ENCODE measurements at regions not wholly inside any gene's neighbourhood (a gene's known extent, or its start where the extent isn't known, plus 50 kb on each side); places are given as distances from the start of the nearest gene placed in this dataset.

- no peak overlapping the region for H3K4me3 ChIP-seq (ENCODE audit: low read length)
- no peaks in the 10 kb centered on the region for H3K9me3 ChIP-seq (ENCODE audit: insufficient read depth, low read depth, low read length)
- no peak overlapping the region for H3K27ac ChIP-seq (ENCODE audit: low read depth, low read length)
- H3K27me3 ChIP-seq (ENCODE audit: insufficient read depth, low read length), result no peaks in the 10 kb centered on the region
- H3K9ac ChIP-seq (ENCODE audit: low read depth, low read length), result no peak overlapping the region
- 91% methylated on average over 4 of the region's 4 CpGs for WGBS
- peaks cover 7% of the 10 kb centered on the region; the same call in 1 of the 2 replicates for H3K4me1 ChIP-seq (ENCODE audit: insufficient read depth, low read length)
- no peaks in the 10 kb centered on the region for H3K36me3 ChIP-seq (ENCODE audit: insufficient read depth, low read length)
Observed at GRCh38 chr20:40434122-40434521, 254.9 kb downstream of the MAFB start.

DNA sequence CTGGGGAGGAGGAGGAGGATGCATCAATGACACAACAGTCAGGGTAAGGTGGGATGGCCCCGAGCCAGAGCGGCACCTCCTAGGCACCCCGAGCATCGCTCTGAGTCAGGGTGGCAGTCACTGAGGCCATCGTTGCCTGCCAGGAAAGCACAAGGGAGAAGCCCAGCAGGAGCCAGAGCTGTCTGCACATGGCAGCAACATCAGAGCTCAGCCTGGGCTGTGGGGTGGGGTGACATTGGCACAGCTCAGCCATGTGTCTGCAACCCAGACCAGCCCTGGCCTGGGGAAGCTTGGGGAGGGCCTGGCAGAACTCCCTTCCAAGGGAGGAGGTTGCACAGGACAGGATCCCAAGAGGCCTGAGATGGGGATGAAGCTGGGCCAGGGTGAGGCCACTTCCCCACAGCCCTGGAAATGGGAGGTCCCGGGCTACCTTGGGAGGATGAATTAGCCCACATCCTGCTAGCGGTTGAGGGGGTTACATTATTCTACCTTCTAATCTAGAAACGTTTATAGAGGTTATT lies 255.6 kb downstream of the MAFB start:
- 89% methylated on average over 6 of the region's 8 CpGs for WGBS
- Histone ChIP-seq H3K4me3 (ENCODE audit: low read length) (no peak overlapping the region), H3K9me3 (ENCODE audit: insufficient read depth, low read depth, low read length) (no peaks in the 10 kb centered on the region), H3K27me3 (ENCODE audit: insufficient read depth, low read length) (no peaks in the 10 kb centered on the region), H3K27ac (ENCODE audit: low read depth, low read length) (no peak overlapping the region), H3K4me1 (ENCODE audit: insufficient read depth, low read length) (peaks cover 7% of the 10 kb centered on the region; the same call in 1 of the 2 replicates), H3K9ac (ENCODE audit: low read depth, low read length) (no peak overlapping the region), H3K36me3 (ENCODE audit: insufficient read depth, low read length) (no peaks in the 10 kb centered on the region)

DNA sequence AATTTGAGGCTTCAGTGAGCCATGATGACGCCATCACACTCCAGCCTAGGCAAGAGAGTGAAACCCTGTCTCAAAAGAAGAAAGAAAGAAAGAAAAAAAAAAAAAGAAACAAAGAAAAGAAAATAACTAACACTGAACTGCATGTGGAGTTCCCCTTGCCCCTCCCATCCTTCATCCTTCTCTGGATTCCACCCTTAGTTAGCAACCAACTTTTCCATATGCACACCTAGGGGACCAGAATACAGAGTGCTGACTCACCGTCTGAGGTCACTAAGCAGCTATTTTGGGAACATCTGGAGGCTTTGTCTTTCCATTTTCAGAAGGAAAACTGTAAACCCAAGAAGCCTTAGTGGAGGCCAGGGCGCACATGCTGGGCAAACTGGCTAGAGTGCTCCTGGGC lies 257.4 kb downstream of the MAFB start:
- Histone ChIP-seq H3K27me3 (ENCODE audit: insufficient read depth, low read length) (no peaks in the 10 kb centered on the region), H3K9ac (ENCODE audit: low read depth, low read length) (no peak overlapping the region), H3K27ac (ENCODE audit: low read depth, low read length) (no peak overlapping the region), H3K4me1 (ENCODE audit: insufficient read depth, low read length) (peaks cover 7% of the 10 kb centered on the region; the same call in 1 of the 2 replicates), H3K36me3 (ENCODE audit: insufficient read depth, low read length) (no peaks in the 10 kb centered on the region), H3K4me3 (ENCODE audit: low read length) (no peak overlapping the region), H3K9me3 (ENCODE audit: insufficient read depth, low read depth, low read length) (no peaks in the 10 kb centered on the region)
- WGBS, result 80% methylated on average over 3 of the region's 3 CpGs

GRCh38 chr20:40431112-40431511 lies 257.9 kb downstream of the MAFB start:
- no peak overlapping the region for H3K4me3 ChIP-seq (ENCODE audit: low read length)

DNA sequence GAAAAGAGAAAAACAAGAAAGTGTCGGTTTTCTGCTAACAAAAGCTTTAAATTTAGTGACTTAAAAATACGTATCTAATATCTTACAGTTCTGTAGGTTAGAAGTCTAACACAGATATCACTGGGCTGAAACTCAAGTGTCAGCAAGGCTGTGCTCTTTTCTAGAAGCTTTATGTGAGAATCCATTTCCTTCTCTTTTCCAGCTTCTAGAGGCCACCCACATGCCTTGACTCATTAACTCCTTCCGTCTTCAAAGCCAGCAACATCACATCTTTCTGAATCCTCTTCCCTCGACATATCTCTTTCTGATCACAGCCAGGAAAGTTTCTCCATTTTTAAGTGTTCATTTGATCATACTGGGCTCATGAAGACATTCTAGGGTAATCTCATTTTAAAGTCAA lies 262.0 kb downstream of the MAFB start:
- H3K9ac ChIP-seq (ENCODE audit: low read depth, low read length), result no peak overlapping the region
- H3K9me3 ChIP-seq (ENCODE audit: insufficient read depth, low read depth, low read length), result no peaks in the 10 kb centered on the region
- 94% methylated on average over 4 of the region's 4 CpGs for WGBS
- H3K4me1 ChIP-seq (ENCODE audit: insufficient read depth, low read length), result peaks cover 6% of the 10 kb centered on the region; the same call in 1 of the 2 replicates
- no peak overlapping the region for H3K4me3 ChIP-seq (ENCODE audit: low read length)
- no peaks in the 10 kb centered on the region for H3K36me3 ChIP-seq (ENCODE audit: insufficient read depth, low read length)
- no peak overlapping the region for H3K27ac ChIP-seq (ENCODE audit: low read depth, low read length)
- H3K27me3 ChIP-seq (ENCODE audit: insufficient read depth, low read length), result no peaks in the 10 kb centered on the region

More at GRCh38 chr20:40431112-40431511, 257.9 kb downstream of the MAFB start:
- Histone ChIP-seq H3K27ac (ENCODE audit: low read depth, low read length) (no peak overlapping the region), H3K4me1 (ENCODE audit: insufficient read depth, low read length) (peaks cover 7% of the 10 kb centered on the region; the same call in 1 of the 2 replicates), H3K27me3 (ENCODE audit: insufficient read depth, low read length) (no peaks in the 10 kb centered on the region), H3K9me3 (ENCODE audit: insufficient read depth, low read depth, low read length) (no peaks in the 10 kb centered on the region), H3K36me3 (ENCODE audit: insufficient read depth, low read length) (no peaks in the 10 kb centered on the region), H3K9ac (ENCODE audit: low read depth, low read length) (no peak overlapping the region)
- WGBS, result 92% methylated on average over 4 of the region's 4 CpGs

DNA sequence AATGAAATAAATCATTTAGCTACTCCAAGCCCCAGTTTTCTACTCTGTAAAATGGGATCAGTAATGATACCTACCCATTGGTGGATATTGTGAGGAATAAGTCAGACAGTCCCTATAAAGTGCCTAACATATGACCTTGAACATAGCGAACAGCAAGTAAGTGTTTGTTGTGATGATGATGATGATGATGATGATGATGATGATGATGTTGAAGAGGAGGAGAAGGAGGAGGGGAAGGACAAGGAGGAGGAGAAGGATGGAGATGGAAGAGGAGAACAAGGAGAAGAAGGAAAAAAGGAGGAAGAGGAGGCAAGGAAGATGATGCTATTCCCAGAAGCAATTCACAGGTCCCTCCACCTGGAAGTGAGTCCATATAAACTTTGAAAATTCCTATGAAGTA lies 264.3 kb downstream of the MAFB start:
- Histone ChIP-seq H3K27ac (ENCODE audit: low read depth, low read length) (no peak overlapping the region), H3K9ac (ENCODE audit: low read depth, low read length) (no peak overlapping the region), H3K36me3 (ENCODE audit: insufficient read depth, low read length) (no peaks in the 10 kb centered on the region), H3K27me3 (ENCODE audit: insufficient read depth, low read length) (no peaks in the 10 kb centered on the region), H3K4me3 (ENCODE audit: low read length) (no peak overlapping the region), H3K9me3 (ENCODE audit: insufficient read depth, low read depth, low read length) (no peaks in the 10 kb centered on the region), H3K4me1 (ENCODE audit: insufficient read depth, low read length) (no peaks in the 10 kb centered on the region)
- WGBS, result 100% methylated on average over 1 of the region's 1 CpG

- Histone ChIP-seq H3K9ac (ENCODE audit: low read depth, low read length) (no peak overlapping the region), H3K4me3 (ENCODE audit: low read length) (no peak overlapping the region), H3K9me3 (ENCODE audit: insufficient read depth, low read depth, low read length) (no peaks in the 10 kb centered on the region), H3K36me3 (ENCODE audit: insufficient read depth, low read length) (no peaks in the 10 kb centered on the region), H3K27me3 (ENCODE audit: insufficient read depth, low read length) (no peaks in the 10 kb centered on the region), H3K4me1 (ENCODE audit: insufficient read depth, low read length) (no peaks in the 10 kb centered on the region), H3K27ac (ENCODE audit: low read depth, low read length) (no peak overlapping the region)
Observed at GRCh38 chr20:40422656-40423055, 266.4 kb downstream of the MAFB start.

- WGBS, result no CpG with 5 or more reads among the region's 1 CpG
Observed at GRCh38 chr20:40416274-40416673, 272.8 kb downstream of the MAFB start.

GRCh38 chr20:40414843-40415615 lies 274.0 kb downstream of the MAFB start:
- Histone ChIP-seq H3K4me1 (ENCODE audit: insufficient read depth, low read length) (no peaks in the 10 kb centered on the region), H3K36me3 (ENCODE audit: insufficient read depth, low read length) (no peaks in the 10 kb centered on the region), H3K9me3 (ENCODE audit: insufficient read depth, low read depth, low read length) (peaks cover 16% of the 10 kb centered on the region), H3K27me3 (ENCODE audit: insufficient read depth, low read length) (no peaks in the 10 kb centered on the region), H3K9ac (ENCODE audit: low read depth, low read length) (no peak overlapping the region), H3K27ac (ENCODE audit: low read depth, low read length) (no peak overlapping the region), H3K4me3 (ENCODE audit: low read length) (no peak overlapping the region)
- 96% methylated on average over 4 of the region's 5 CpGs for WGBS

More at GRCh38 chr20:40416274-40416673, 272.8 kb downstream of the MAFB start:
- Histone ChIP-seq H3K4me1 (ENCODE audit: insufficient read depth, low read length) (no peaks in the 10 kb centered on the region), H3K4me3 (ENCODE audit: low read length) (no peak overlapping the region), H3K27me3 (ENCODE audit: insufficient read depth, low read length) (no peaks in the 10 kb centered on the region), H3K36me3 (ENCODE audit: insufficient read depth, low read length) (no peaks in the 10 kb centered on the region), H3K9me3 (ENCODE audit: insufficient read depth, low read depth, low read length) (peaks cover 16% of the 10 kb centered on the region), H3K27ac (ENCODE audit: low read depth, low read length) (no peak overlapping the region), H3K9ac (ENCODE audit: low read depth, low read length) (no peak overlapping the region)

- Histone ChIP-seq H3K4me1 (ENCODE audit: insufficient read depth, low read length) (no peaks in the 10 kb centered on the region), H3K9me3 (ENCODE audit: insufficient read depth, low read depth, low read length) (no peaks in the 10 kb centered on the region), H3K36me3 (ENCODE audit: insufficient read depth, low read length) (no peaks in the 10 kb centered on the region), H3K27ac (ENCODE audit: low read depth, low read length) (no peak overlapping the region), H3K9ac (ENCODE audit: low read depth, low read length) (no peak overlapping the region), H3K27me3 (ENCODE audit: insufficient read depth, low read length) (no peaks in the 10 kb centered on the region), H3K4me3 (ENCODE audit: low read length) (no peak overlapping the region)
- WGBS, result 98% methylated on average over 3 of the region's 3 CpGs
Observed at GRCh38 chr20:40410028-40410427, 279.0 kb downstream of the MAFB start.

DNA sequence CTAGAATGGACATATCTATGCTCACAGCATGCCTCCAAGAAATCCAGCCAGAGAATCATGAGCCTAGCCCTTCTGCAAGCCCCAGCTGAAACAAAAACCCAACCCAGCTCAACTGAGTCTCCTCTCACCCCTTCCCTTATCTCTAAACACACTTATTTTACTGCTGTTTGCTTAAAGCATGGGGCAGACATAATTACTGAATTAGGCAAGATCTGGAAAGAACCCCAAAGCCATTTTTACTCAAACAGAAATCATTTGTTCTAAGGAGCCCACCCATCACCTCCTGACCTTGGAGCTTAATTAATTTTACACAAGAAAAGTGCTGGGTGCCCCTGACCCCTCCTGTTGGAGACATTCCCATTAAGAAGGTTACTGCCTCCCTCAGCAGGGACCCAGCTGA lies 291.6 kb downstream of the MAFB start:
- Histone ChIP-seq H3K4me3 (ENCODE audit: low read length) (no peak overlapping the region), H3K36me3 (ENCODE audit: insufficient read depth, low read length) (no peaks in the 10 kb centered on the region), H3K27me3 (ENCODE audit: insufficient read depth, low read length) (no peaks in the 10 kb centered on the region), H3K27ac (ENCODE audit: low read depth, low read length) (no peak overlapping the region), H3K9ac (ENCODE audit: low read depth, low read length) (no peak overlapping the region), H3K9me3 (ENCODE audit: insufficient read depth, low read depth, low read length) (no peaks in the 10 kb centered on the region), H3K4me1 (ENCODE audit: insufficient read depth, low read length) (0 out of 2 replicates have a peak, but pooled peaks cover 2% of the 10 kb centered on the region)
